DND-41 (cell line): ENCODE measurements at regions not wholly inside any gene's neighbourhood (a gene's known extent, or its start where the extent isn't known, plus 50 kb on each side); places are given as distances from the start of the nearest gene placed in this dataset.
"Not testable (repeated sequence)": the region's sequence is repeated elsewhere in the genome, so short reads cannot be mapped to it uniquely, and the experiment has no call there.

Experiments used
- ATAC-seq: fragments of 200-7000 bp; cut with Tn5 transposase; 3 replicates; pipeline ENCODE4 v1.9.1; 2021; ENCODE audit warnings: low read depth; ENCODE audit not compliant: insufficient read depth
- DNase-seq: peaks from one replicate; pipeline ENCODE4 v3.0.0-alpha.2; 2020
- H2AFZ ChIP-seq: 2 replicates; pipeline ENCODE4 v1.6.0; 2012; ENCODE audit warnings: low read depth, low read length
- H3K27ac ChIP-seq: 2 replicates; pipeline ENCODE4 v1.5.1; 2012; ENCODE audit warnings: low read length, inconsistent platforms
- H3K27me3 ChIP-seq: fragments of 200-600 bp; sonication (generic); 2 replicates; pipeline ENCODE4 v1.6.0; 2012; ENCODE audit warnings: low read length, mild to moderate bottlenecking, inconsistent platforms; ENCODE audit not compliant: insufficient read depth, poor library complexity
- H3K36me3 ChIP-seq: 2 replicates; pipeline ENCODE4 v1.5.1; 2012; ENCODE audit warnings: low read length, inconsistent platforms; ENCODE audit not compliant: insufficient read depth
- H3K4me1 ChIP-seq: 2 replicates; pipeline ENCODE4 v1.5.1; 2012; ENCODE audit warnings: mild to moderate bottlenecking, low read length; ENCODE audit not compliant: insufficient read depth
- H3K4me2 ChIP-seq: 2 replicates; pipeline ENCODE4 v1.6.0; 2012; ENCODE audit warnings: mild to moderate bottlenecking, moderate library complexity, low read length, inconsistent platforms; ENCODE audit not compliant: insufficient read depth
- H3K4me3 ChIP-seq, 2 experiments: fragments of 200-600 bp in 1 of 2; shearing (Covaris generic) in 1 of 2; 2 replicates each; pipeline ENCODE4 v1.5.1; 2012 to 2016; ENCODE audit warnings: inconsistent platforms in 2 of 2, low read length in 2 of 2, mild to moderate bottlenecking in 2 of 2, low read depth in 1 of 2, moderate library complexity in 1 of 2
- H3K79me2 ChIP-seq: 2 replicates; pipeline ENCODE4 v1.6.0; 2012; ENCODE audit warnings: low read length, inconsistent platforms; ENCODE audit not compliant: insufficient read depth
- H3K9ac ChIP-seq: 2 replicates; pipeline ENCODE4 v1.6.0; 2012; ENCODE audit warnings: low read depth, mild to moderate bottlenecking, inconsistent platforms, low read length, moderate library complexity
- H3K9me3 ChIP-seq: 2 replicates; pipeline ENCODE4 v1.5.1; 2012; ENCODE audit warnings: low read length, moderate library complexity, mild to moderate bottlenecking, inconsistent platforms; ENCODE audit not compliant: insufficient read depth, severe bottlenecking
- H4K20me1 ChIP-seq: 2 replicates; pipeline ENCODE4 v1.6.0; 2012; ENCODE audit warnings: low read length; ENCODE audit not compliant: insufficient read depth
- CTCF ChIP-seq: IDR thresholded peaks from 2 replicates; pipeline ENCODE4 v1.5.1; 2012; ENCODE audit warnings: borderline replicate concordance, low read length, moderate library complexity, mild to moderate bottlenecking; ENCODE audit not compliant: poor library complexity, severe bottlenecking; ENCODE audit errors: extremely low read depth
- EZH2 ChIP-seq: IDR thresholded peaks from 3 replicates; pipeline ENCODE4 v1.6.1; 2012; ENCODE audit warnings: borderline replicate concordance, low read depth, mild to moderate bottlenecking, moderate library complexity, low read length, inconsistent platforms; ENCODE audit not compliant: severe bottlenecking

GRCh38 chr3:109702252-109702651, 364.9 kb upstream of the DPPA4 start:
- TF ChIP-seq EZH2 (no peak), CTCF (no peak)
- Histone ChIP-seq H3K9me3 (peaks cover 3% of the 10 kb centered on the region), H3K4me3 (no peak overlapping the region; a peak in 1 of 4 replicates), H3K36me3 (no peaks in the 10 kb centered on the region), H3K27me3 (no peaks in the 10 kb centered on the region), H3K4me1 (peaks cover 42% of the 10 kb centered on the region), H3K9ac (peak overlapping the region; percentile 39), H4K20me1 (no peaks in the 10 kb centered on the region), H2AFZ (no peak overlapping the region; the same call in 1 of the 2 replicates), H3K4me2 (peak overlapping the region; percentile 46), H3K79me2 (no peaks in the 10 kb centered on the region), H3K27ac (peak overlapping the region; percentile 93)
- DNase-seq (peak; percentile 86), ATAC-seq (peak; percentile 97)

- Histone ChIP-seq H3K4me1 (peaks cover 47% of the 10 kb centered on the region), H4K20me1 (no peaks in the 10 kb centered on the region), H3K27ac (peak overlapping the region; percentile 93), H3K36me3 (no peaks in the 10 kb centered on the region), H3K27me3 (no peaks in the 10 kb centered on the region), H2AFZ (peak overlapping the region; percentile 11), H3K4me3 (no peak overlapping the region), H3K79me2 (no peaks in the 10 kb centered on the region), H3K4me2 (peak overlapping the region; percentile 40; the same call in 1 of the 2 replicates), H3K9ac (peak overlapping the region; percentile 38; the same call in 1 of the 2 replicates), H3K9me3 (peaks cover 3% of the 10 kb centered on the region)
- ATAC-seq (no peak), DNase-seq (no peak)
- no peak for TF ChIP-seq EZH2
- TF ChIP-seq CTCF, result no peak
These were observed 365.6 kb upstream of the DPPA4 start for GRCh38 chr3:109702976-109703375.

- H3K4me2 ChIP-seq, H3K36me3 ChIP-seq, H3K79me2 ChIP-seq, H2AFZ ChIP-seq, DNase-seq, H4K20me1 ChIP-seq, H3K9me3 ChIP-seq, H3K4me3 ChIP-seq, H3K9ac ChIP-seq, H3K27ac ChIP-seq, H3K27me3 ChIP-seq, ATAC-seq: not testable (repeated sequence)
- H3K4me1 ChIP-seq, result peaks cover 42% of the 10 kb centered on the region
These were observed 367.8 kb upstream of the DPPA4 start for GRCh38 chr3:109705133-109705532.

GRCh38 chr3:109707617-109708016, 370.3 kb upstream of the DPPA4 start:
- Histone ChIP-seq H3K27ac (0 out of 2 replicates have a peak overlapping the region, but pooled peaks have one; percentile 8), H3K9me3 (no peaks in the 10 kb centered on the region)

More at GRCh38 chr3:109707617-109708016, 370.3 kb upstream of the DPPA4 start:
- Histone ChIP-seq H4K20me1 (no peaks in the 10 kb centered on the region), H3K36me3 (no peaks in the 10 kb centered on the region), H3K9ac (no peak overlapping the region), H3K27me3 (no peaks in the 10 kb centered on the region), H2AFZ (0 out of 2 replicates have a peak overlapping the region, but pooled peaks have one; percentile 10), H3K4me1 (peaks cover 20% of the 10 kb centered on the region), H3K79me2 (no peaks in the 10 kb centered on the region), H3K4me2 (no peak overlapping the region), H3K4me3 (no peak overlapping the region)
- no peak for ATAC-seq
- no peak for TF ChIP-seq CTCF
- no peak for TF ChIP-seq EZH2
- peak; percentile 27 for DNase-seq
